Astrocyte of the cerebellum (primary cell): ENCODE measurements at regions not wholly inside any gene's neighbourhood (a gene's known extent, or its start where the extent isn't known, plus 50 kb on each side); places are given as distances from the start of the nearest gene placed in this dataset.
A peak's percentile ranks its signal among the peaks of the same experiment; 100 is the strongest.

Experiments
- DNase-seq: peaks from one replicate; pipeline ENCODE4 v3.0.0-alpha.2; 2011; ENCODE audit warnings: low read depth
- H3K4me3 ChIP-seq: 2 replicates; pipeline ENCODE4 v1.5.1; 2011; ENCODE audit warnings: mild to moderate bottlenecking, low read depth, low read length, moderate library complexity
- CTCF ChIP-seq: IDR thresholded peaks from 2 replicates; pipeline ENCODE4 v1.5.1; 2012; ENCODE audit warnings: low read length, low read depth, moderate library complexity, mild to moderate bottlenecking; ENCODE audit errors: missing control alignments
- in situ Hi-C: cut with HindIII; loops from 2 replicates; pipeline ENCODE4 v1.10.0; 2017; ENCODE audit warnings: low sequenced_read_pairs

- TF ChIP-seq CTCF: no peak
- in situ Hi-C loops: no loop called here
- DNase-seq: no peak
- no peak overlapping the region for H3K4me3 ChIP-seq
Measured at GRCh38 chr7:42753811-42754363, 158.0 kb downstream of the C7orf25 start.

- no peak for DNase-seq
- no peak overlapping the region for H3K4me3 ChIP-seq
- no peak for TF ChIP-seq CTCF
- in situ Hi-C loops: no loop called here
Measured at GRCh38 chr7:42753367-42753766, 158.5 kb downstream of the C7orf25 start.

- in situ Hi-C loops: no loop called here
- no peak for DNase-seq
- no peak overlapping the region for H3K4me3 ChIP-seq
- TF ChIP-seq CTCF: no peak
Measured at GRCh38 chr7:42750172-42750571, 161.7 kb downstream of the C7orf25 start.

- H3K4me3 ChIP-seq: no peak overlapping the region
- TF ChIP-seq CTCF: no peak
- no peak for DNase-seq
- in situ Hi-C loops: no loop called here
Measured at GRCh38 chr7:42747044-42747443, 164.8 kb downstream of the C7orf25 start.

- DNase-seq: no peak
- no peak for TF ChIP-seq CTCF
- no peak overlapping the region for H3K4me3 ChIP-seq
- in situ Hi-C loops: no loop called here
Measured at GRCh38 chr7:42746214-42746613, 165.7 kb downstream of the C7orf25 start.

- no peak overlapping the region for H3K4me3 ChIP-seq
- no peak for DNase-seq
- peak; percentile 52 for TF ChIP-seq CTCF
- in situ Hi-C loops: no loop called here
Measured at GRCh38 chr7:42745357-42746059, 166.4 kb downstream of the C7orf25 start.
